GM12878 (cell line): ENCODE measurements at regions not wholly inside any gene's neighbourhood (a gene's known extent, or its start where the extent isn't known, plus 50 kb on each side); places are given as distances from the start of the nearest gene placed in this dataset.
A peak's percentile ranks its signal among the peaks of the same experiment; 100 is the strongest.

Source experiments
- ATAC-seq: fragments of 200-7000 bp; cut with Tn5 transposase; 3 replicates; pipeline ENCODE4 v1.9.1; 2020; ENCODE audit warnings: mild to moderate bottlenecking, moderate library complexity
- BruUV-seq: library from RNA; stranded (reverse); fragments of 400-500 nt; replicated peaks from 2 replicates; lab custom pipeline; 2021; lab: Mats Ljungman, UMichigan
- CTCF ChIA-PET: fragments of 300-600 bp; sonication (Branson Sonifier 250); formaldehyde crosslinking; extraction: SDS; loops from one replicate; lab custom pipeline; 2021; ENCODE audit warnings: inconsistent platforms; lab: Yijun Ruan, JAX
- POLR2A ChIA-PET: fragments of 350-600 bp; formaldehyde crosslinking; extraction: SDS; loops from one replicate; lab custom pipeline; 2021; ENCODE audit warnings: inconsistent platforms; lab: Charles Lee
- RAD21 ChIA-PET: fragments of 300-600 bp; sonication (Branson Sonifier 250); formaldehyde crosslinking; loops from one replicate; lab custom pipeline; 2023; ENCODE audit warnings: antibody characterized with exemption; ENCODE audit not compliant: unreplicated experiment; lab: Charles Lee
- SMC1A ChIA-PET: fragments of 300-600 bp; sonication (Branson Sonifier 250); formaldehyde crosslinking; loops from one replicate; lab custom pipeline; 2023; ENCODE audit not compliant: unreplicated experiment, uncharacterized antibody; lab: Charles Lee
- DNase-seq: peaks from one replicate; pipeline ENCODE4 v3.0.0-alpha.2; 2011; ENCODE audit warnings: low read depth, low spot score
- FAIRE-seq: peaks from 3 replicates; lab custom pipeline; 2011; peaks lifted over from hg19 to GRCh38; lab: Jason Lieb, UNC
- H2AFZ ChIP-seq: 2 replicates; pipeline ENCODE4 v1.6.0; 2011; ENCODE audit warnings: low read depth, low read length, control low read depth; ENCODE audit not compliant: control insufficient read depth
- H3K27ac ChIP-seq: 2 replicates; pipeline ENCODE4 v1.5.1; 2011; ENCODE audit warnings: control low read depth; ENCODE audit not compliant: control insufficient read depth, insufficient read depth
- H3K27me3 ChIP-seq, 2 experiments: replicated peaks in 1 of 2; 2 replicates each; pipeline versions ENCODE4 v1.6.0 to v1.6.1; 2011; ENCODE audit warnings: low read length in 1 of 2; ENCODE audit not compliant: control insufficient read depth in 2 of 2, insufficient read depth in 2 of 2
- H3K36me3 ChIP-seq, 2 experiments: 2 replicates each; pipeline ENCODE4 v1.5.1; 2011; ENCODE audit warnings: low read length in 1 of 2; ENCODE audit not compliant: control insufficient read depth in 2 of 2, insufficient read depth in 2 of 2
- H3K4me1 ChIP-seq: 2 replicates; pipeline ENCODE4 v1.6.1; 2011; ENCODE audit warnings: mild to moderate bottlenecking, low read length, moderate library complexity, mixed read lengths; ENCODE audit not compliant: control insufficient read depth, insufficient read depth
- H3K4me2 ChIP-seq: 2 replicates; pipeline ENCODE4 v1.6.0; 2011; ENCODE audit warnings: control low read depth; ENCODE audit not compliant: control insufficient read depth, insufficient read depth
- H3K4me3 ChIP-seq: fragments of 200-600 bp; sonication (generic); 2 replicates; pipeline ENCODE4 v1.5.1; 2016
- H3K79me2 ChIP-seq: 2 replicates; pipeline ENCODE4 v1.6.0; 2011; ENCODE audit warnings: low read length; ENCODE audit not compliant: control insufficient read depth, insufficient read depth
- H3K9ac ChIP-seq: 2 replicates; pipeline ENCODE4 v1.8.0; 2011; ENCODE audit warnings: low read length, control low read depth, mixed read lengths; ENCODE audit not compliant: control insufficient read depth, insufficient read depth
- H3K9me3 ChIP-seq: replicated peaks from 3 replicates; pipeline ENCODE4 v1.5.1; 2011; ENCODE audit warnings: mild to moderate bottlenecking, low read length; ENCODE audit not compliant: control insufficient read depth, insufficient read depth
- H4K20me1 ChIP-seq: 2 replicates; pipeline ENCODE4 v1.6.0; 2011; ENCODE audit not compliant: control insufficient read depth, insufficient read depth
- BHLHE40 ChIP-seq, 2 experiments: fragments of 450-650 bp in 1 of 2; IDR thresholded peaks; 2 replicates each; pipeline ENCODE4 v1.6.1; 2011 to 2017; ENCODE audit warnings: low read depth in 2 of 2, borderline replicate concordance in 1 of 2, improper control_type of control experiment in 1 of 2, low read length in 1 of 2, mild to moderate bottlenecking in 1 of 2
- CBX3 ChIP-seq: fragments of 200-600 bp; sonication (generic); IDR thresholded peaks from 2 replicates; pipeline ENCODE4 v1.6.1; 2016; ENCODE audit warnings: low read depth, borderline replicate concordance
- CHD4 ChIP-seq: fragments of 200-600 bp; sonication (generic); IDR thresholded peaks from 2 replicates; pipeline ENCODE4 v1.6.1; 2016; ENCODE audit warnings: mild to moderate bottlenecking
- CTCF ChIP-seq, 3 experiments: IDR thresholded peaks in 2 of 3; conservative IDR thresholded peaks in 1 of 3; 2 replicates each; pipeline ENCODE4 v1.5.1; 2011; ENCODE audit warnings: low read depth in 3 of 3, low read length in 3 of 3, mild to moderate bottlenecking in 3 of 3, control low read depth in 2 of 3, moderate library complexity in 2 of 3, inconsistent platforms in 1 of 3, mixed read lengths in 1 of 3; ENCODE audit not compliant: control insufficient read depth in 2 of 3, insufficient read depth in 1 of 3; ENCODE audit errors: extremely low read depth in 1 of 3
- ESRRA ChIP-seq: IDR thresholded peaks from 2 replicates; pipeline ENCODE4 v1.6.1; 2012; ENCODE audit warnings: mild to moderate bottlenecking, low read length, improper control_type of control experiment
- HDAC6 ChIP-seq: fragments of 200-600 bp; sonication (generic); IDR thresholded peaks from one replicate; pipeline ENCODE4 v1.8.0; 2017; ENCODE audit warnings: antibody characterized with exemption; ENCODE audit not compliant: unreplicated experiment
- NBN ChIP-seq: fragments of 450-650 bp; IDR thresholded peaks from 2 replicates; pipeline ENCODE4 v1.6.1; 2016
- NFYB ChIP-seq: IDR thresholded peaks from 2 replicates; pipeline ENCODE4 v1.6.1; 2011; ENCODE audit warnings: low read depth, mild to moderate bottlenecking, low read length, improper control_type of control experiment, moderate library complexity; ENCODE audit not compliant: insufficient read depth
- RCOR1 ChIP-seq: conservative IDR thresholded peaks from 2 replicates; pipeline ENCODE4 v1.6.1; 2012; ENCODE audit warnings: low read depth, low read length, improper control_type of control experiment
- SMC3 ChIP-seq: IDR thresholded peaks from 2 replicates; pipeline ENCODE4 v1.6.1; 2011; ENCODE audit warnings: low read length, improper control_type of control experiment, borderline replicate concordance
- WGBS: methylation state at CpG from one replicate; pipeline ENCODE4 v1.1.6; 2016; ENCODE audit warnings: low lambda C conversion rate; ENCODE audit not compliant: insufficient replicate concordance, insufficient coverage; ENCODE audit errors: missing lambda C conversion rate; 5-methylcytosine and 5-hydroxymethylcytosine counted together
- in situ Hi-C: fragments of 300-500 bp; cut with MboI; formaldehyde crosslinking; loops from 9 replicates; pipeline ENCODE4 v1.14.3; 2018; ENCODE audit warnings: mixed read lengths
- intact Hi-C: fragments of 100-400 bp; cut with micrococcal nuclease; formaldehyde crosslinking; loops from one replicate; pipeline ENCODE4 v1.14.2; 2022; ENCODE audit not compliant: unreplicated experiment
- TF ChIP-seq, protein P1 (sequence below): fragments of 450-650 bp; formaldehyde crosslinking; IDR thresholded peaks from 2 replicates; pipeline ENCODE4 v1.4.0; 2022; ENCODE audit warnings: mild to moderate bottlenecking, moderate library complexity

DNA sequence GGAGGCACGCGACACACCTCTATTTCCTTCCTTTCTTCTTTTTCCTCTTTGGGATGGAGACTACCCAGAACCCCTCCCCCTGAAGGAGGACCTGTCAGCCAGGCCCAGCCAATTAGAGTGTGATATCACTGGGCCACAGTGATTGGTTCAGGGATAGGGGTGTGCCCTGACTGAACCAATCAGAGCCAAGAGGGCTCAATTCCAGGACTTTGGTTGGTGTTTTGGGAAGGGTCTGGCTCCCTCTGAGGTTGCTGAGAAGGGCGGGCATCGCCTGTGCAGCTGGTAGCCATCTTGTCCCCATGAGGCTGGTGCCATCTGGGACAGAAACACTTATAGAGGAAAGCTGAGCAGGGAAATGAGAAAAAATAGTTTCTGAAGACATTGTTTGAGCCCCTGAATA, 71.4 kb downstream of the CHST1 start:
- DNase-seq (no peak), ATAC-seq (no peak), FAIRE-seq (no peak)
- 73% methylated on average over 4 of the region's 4 CpGs for WGBS
- Histone ChIP-seq H3K79me2 (no peaks in the 10 kb centered on the region), H2AFZ (no peak overlapping the region), H3K4me1 (no peaks in the 10 kb centered on the region), H3K4me2 (no peak overlapping the region), H4K20me1 (no peaks in the 10 kb centered on the region), H3K27me3 (no peaks in the 10 kb centered on the region; a peak in 2 of 4 replicates), H3K9me3 (no peaks in the 10 kb centered on the region), H3K27ac (no peak overlapping the region), H3K36me3 (no peaks in the 10 kb centered on the region), H3K4me3 (no peak overlapping the region), H3K9ac (no peak overlapping the region)
- intact Hi-C loops, result no loop called here
- RAD21 ChIA-PET, result no interaction called here
- BruUV-seq, result no TSS peak
- no peak for TF ChIP-seq BHLHE40 (IDR thresholded peaks at IDR 0.05; ENCODE audit: borderline replicate concordance in 1 of 2, low read depth in 2 of 2, low read length in 1 of 2)
- TF ChIP-seq CTCF (IDR thresholded peaks at IDR 0.05 in 2 of 3, conservative IDR thresholded peaks at IDR 0.05 in 1 of 3; ENCODE audit: control insufficient read depth in 2 of 3, extremely low read depth in 1 of 3, insufficient read depth in 1 of 3, low read depth in 3 of 3, low read length in 3 of 3), result no peak
- TF ChIP-seq CBX3, result no peak
- TF ChIP-seq NFYB, result peak; percentile 78
- in situ Hi-C loops, result no loop called here
- CTCF ChIA-PET, result no interaction called here
- POLR2A ChIA-PET, result no interaction called here
- SMC1A ChIA-PET, result no interaction called here

- SMC1A ChIA-PET, result no interaction called here
- H3K27me3 ChIP-seq, result no peaks in the 10 kb centered on the region; a peak in 2 of 4 replicates
- no peak for ATAC-seq
- DNase-seq, result no peak
- H3K9me3 ChIP-seq, result no peaks in the 10 kb centered on the region
- no peak overlapping the region for H3K9ac ChIP-seq
- POLR2A ChIA-PET, result no interaction called here
- FAIRE-seq, result no peak
- H3K4me1 ChIP-seq, result no peaks in the 10 kb centered on the region
- H2AFZ ChIP-seq, result no peak overlapping the region
- no peak overlapping the region for H3K4me3 ChIP-seq
- RAD21 ChIA-PET, result no interaction called here
- in situ Hi-C loops, result no loop called here
- intact Hi-C loops, result no loop called here
- CTCF ChIA-PET, result no interaction called here
- BruUV-seq, result no TSS peak
- no peak overlapping the region for H3K27ac ChIP-seq
- 9% methylated on average over 6 of the region's 6 CpGs for WGBS
- H3K4me2 ChIP-seq, result no peak overlapping the region
- no peaks in the 10 kb centered on the region for H4K20me1 ChIP-seq
- no peaks in the 10 kb centered on the region for H3K36me3 ChIP-seq
- H3K79me2 ChIP-seq, result no peaks in the 10 kb centered on the region
- no peak for TF ChIP-seq NBN
- no peak for TF ChIP-seq ESRRA
- TF ChIP-seq, protein P1, sequence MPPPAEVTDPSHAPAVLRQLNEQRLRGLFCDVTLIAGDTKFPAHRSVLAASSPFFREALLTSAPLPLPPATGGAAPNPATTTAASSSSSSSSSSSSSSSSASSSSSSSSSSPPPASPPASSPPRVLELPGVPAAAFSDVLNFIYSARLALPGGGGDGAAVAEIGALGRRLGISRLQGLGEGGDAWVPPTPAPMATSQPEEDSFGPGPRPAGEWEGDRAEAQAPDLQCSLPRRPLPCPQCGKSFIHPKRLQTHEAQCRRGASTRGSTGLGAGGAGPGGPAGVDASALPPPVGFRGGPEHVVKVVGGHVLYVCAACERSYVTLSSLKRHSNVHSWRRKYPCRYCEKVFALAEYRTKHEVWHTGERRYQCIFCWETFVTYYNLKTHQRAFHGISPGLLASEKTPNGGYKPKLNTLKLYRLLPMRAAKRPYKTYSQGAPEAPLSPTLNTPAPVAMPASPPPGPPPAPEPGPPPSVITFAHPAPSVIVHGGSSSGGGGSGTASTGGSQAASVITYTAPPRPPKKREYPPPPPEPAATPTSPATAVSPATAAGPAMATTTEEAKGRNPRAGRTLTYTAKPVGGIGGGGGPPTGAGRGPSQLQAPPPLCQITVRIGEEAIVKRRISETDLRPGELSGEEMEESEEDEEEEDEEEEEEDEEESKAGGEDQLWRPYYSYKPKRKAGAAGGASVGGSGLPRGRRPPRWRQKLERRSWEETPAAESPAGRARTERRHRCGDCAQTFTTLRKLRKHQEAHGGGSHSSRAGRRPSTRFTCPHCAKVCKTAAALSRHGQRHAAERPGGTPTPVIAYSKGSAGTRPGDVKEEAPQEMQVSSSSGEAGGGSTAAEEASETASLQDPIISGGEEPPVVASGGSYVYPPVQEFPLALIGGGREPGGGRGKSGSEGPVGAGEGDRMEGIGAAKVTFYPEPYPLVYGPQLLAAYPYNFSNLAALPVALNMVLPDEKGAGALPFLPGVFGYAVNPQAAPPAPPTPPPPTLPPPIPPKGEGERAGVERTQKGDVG (CRISPR knock-in tag), result no peak
- no peak for TF ChIP-seq SMC3
- TF ChIP-seq RCOR1, result no peak
- no peak for TF ChIP-seq HDAC6
- TF ChIP-seq CHD4, result no peak
Measured at GRCh38 chr11:45592636-45593035, 72.8 kb downstream of the CHST1 start.
